ENCODE measurements at regions not wholly inside any gene's neighbourhood (a gene's known extent, or its start where the extent isn't known, plus 50 kb on each side); places are given as distances from the start of the nearest gene placed in this dataset.

GRCh38 chr2:200173691-200174090, 132.8 kb upstream of the SPATS2L start:
- POLR2A ChIA-PET: no interaction called here
- Histone ChIP-seq H2AFZ (ENCODE audit: low read length) (no peak overlapping the region), H3K79me2 (ENCODE audit: insufficient read depth, low read depth, low read length) (no peaks in the 10 kb centered on the region), H4K20me1 (ENCODE audit: insufficient read depth, low read length) (no peaks in the 10 kb centered on the region), H3K4me1 (ENCODE audit: insufficient read depth, low read length, poor library complexity, severe bottlenecking) (no peaks in the 10 kb centered on the region), H3K27ac (ENCODE audit: low read depth, low read length, poor library complexity, severe bottlenecking) (no peak overlapping the region), H3K9me2 (ENCODE audit: insufficient read depth, low read length) (no peaks in the 10 kb centered on the region), H3K36me3 (ENCODE audit: insufficient read depth, low read length) (no peaks in the 10 kb centered on the region), H3K9me3 (ENCODE audit: low read length) (no peaks in the 10 kb centered on the region), H3K4me2 (ENCODE audit: low read length) (no peak overlapping the region), H3K4me3 (ENCODE audit: low read depth, low read length, poor library complexity, severe bottlenecking) (no peak overlapping the region)
- no peak for TF ChIP-seq EZH2phosphoT487 (IDR thresholded peaks at IDR 0.05; ENCODE audit: borderline replicate concordance, low read depth, low read length)
- TF ChIP-seq CTCF (conservative IDR thresholded peaks at IDR 0.05; ENCODE audit: low read length): no peak
- CTCF ChIA-PET (ENCODE audit: unreplicated experiment): no interaction called here
- intact Hi-C loops (cut with micrococcal nuclease; ENCODE audit: unreplicated experiment): no loop called here
- DNase-seq (ENCODE audit: low spot score): no peak
- no TSS peak for BruUV-seq (replicated peaks)

GRCh38 chr2:200174433-200175216, 131.9 kb upstream of the SPATS2L start:
- Histone ChIP-seq H3K36me3 (ENCODE audit: insufficient read depth, low read length) (no peaks in the 10 kb centered on the region), H3K4me3 (ENCODE audit: low read depth, low read length, poor library complexity, severe bottlenecking) (no peak overlapping the region), H3K4me1 (ENCODE audit: insufficient read depth, low read length, poor library complexity, severe bottlenecking) (no peaks in the 10 kb centered on the region), H4K20me1 (ENCODE audit: insufficient read depth, low read length) (no peaks in the 10 kb centered on the region), H3K9me2 (ENCODE audit: insufficient read depth, low read length) (no peaks in the 10 kb centered on the region), H3K27ac (ENCODE audit: low read depth, low read length, poor library complexity, severe bottlenecking) (no peak overlapping the region), H3K4me2 (ENCODE audit: low read length) (no peak overlapping the region), H2AFZ (ENCODE audit: low read length) (no peak overlapping the region), H3K9me3 (ENCODE audit: low read length) (no peaks in the 10 kb centered on the region), H3K79me2 (ENCODE audit: insufficient read depth, low read depth, low read length) (no peaks in the 10 kb centered on the region)
- intact Hi-C loops (cut with micrococcal nuclease; ENCODE audit: unreplicated experiment): no loop called here
- BruUV-seq (replicated peaks): no TSS peak
- ChIA-PET CTCF (ENCODE audit: unreplicated experiment) (no interaction called here), POLR2A (interaction anchor here (0.6 kb wide), 1 partner anchor 436 kb away, joined by 3 read pairs; no protein-coding TSS in a partner anchor)
- DNase-seq (ENCODE audit: low spot score): no peak
- TF ChIP-seq EZH2phosphoT487 (IDR thresholded peaks at IDR 0.05; ENCODE audit: borderline replicate concordance, low read depth, low read length) (no peak), CTCF (conservative IDR thresholded peaks at IDR 0.05; ENCODE audit: low read length) (no peak)

Measured in OCI-LY7 (cell line).